HepG2 (cell line): ENCODE measurements at regions not wholly inside any gene's neighbourhood (a gene's known extent, or its start where the extent isn't known, plus 50 kb on each side); places are given as distances from the start of the nearest gene placed in this dataset.

Experiments
- MTA3 ChIP-seq: sonication (generic); formaldehyde crosslinking; IDR thresholded peaks from 2 replicates; pipeline ENCODE4 v1.4.0; 2020; ENCODE audit warnings: missing genetic modification reagents
- PREB ChIP-seq: sonication (generic); formaldehyde crosslinking; IDR thresholded peaks from 2 replicates; pipeline ENCODE4 v1.4.0; 2020; ENCODE audit warnings: missing genetic modification reagents
- SP5 ChIP-seq: IDR thresholded peaks from 2 replicates; pipeline ENCODE4 v1.6.1; 2016; ENCODE audit warnings: low read depth, borderline replicate concordance
- ZNF570 ChIP-seq: sonication (generic); formaldehyde crosslinking; IDR thresholded peaks from 2 replicates; pipeline ENCODE4 v1.4.0; 2020; ENCODE audit warnings: mild to moderate bottlenecking, missing genetic modification reagents, borderline replicate concordance
- ZNF777 ChIP-seq: sonication (generic); formaldehyde crosslinking; IDR thresholded peaks from 2 replicates; pipeline ENCODE4 v1.4.0; 2020; ENCODE audit warnings: missing genetic modification reagents
- TF ChIP-seq, protein P1 (sequence below): sonication (generic); formaldehyde crosslinking; IDR thresholded peaks from 2 replicates; pipeline ENCODE4 v1.4.0; 2020; ENCODE audit warnings: mild to moderate bottlenecking, missing genetic modification reagents
- TF ChIP-seq, protein P2 (sequence below): sonication (generic); formaldehyde crosslinking; IDR thresholded peaks from 2 replicates; pipeline ENCODE4 v1.5.1; 2020; ENCODE audit warnings: mild to moderate bottlenecking, moderate library complexity, missing genetic modification reagents
- TF ChIP-seq, protein P3 (sequence below): sonication (generic); formaldehyde crosslinking; IDR thresholded peaks from 2 replicates; pipeline ENCODE4 v1.5.0; 2020; ENCODE audit warnings: mild to moderate bottlenecking, missing genetic modification reagents, borderline replicate concordance

GRCh38 chr5:2451100-2451499 is 300.4 kb downstream of the IRX2 start (continued):
- TF ChIP-seq, protein P1, sequence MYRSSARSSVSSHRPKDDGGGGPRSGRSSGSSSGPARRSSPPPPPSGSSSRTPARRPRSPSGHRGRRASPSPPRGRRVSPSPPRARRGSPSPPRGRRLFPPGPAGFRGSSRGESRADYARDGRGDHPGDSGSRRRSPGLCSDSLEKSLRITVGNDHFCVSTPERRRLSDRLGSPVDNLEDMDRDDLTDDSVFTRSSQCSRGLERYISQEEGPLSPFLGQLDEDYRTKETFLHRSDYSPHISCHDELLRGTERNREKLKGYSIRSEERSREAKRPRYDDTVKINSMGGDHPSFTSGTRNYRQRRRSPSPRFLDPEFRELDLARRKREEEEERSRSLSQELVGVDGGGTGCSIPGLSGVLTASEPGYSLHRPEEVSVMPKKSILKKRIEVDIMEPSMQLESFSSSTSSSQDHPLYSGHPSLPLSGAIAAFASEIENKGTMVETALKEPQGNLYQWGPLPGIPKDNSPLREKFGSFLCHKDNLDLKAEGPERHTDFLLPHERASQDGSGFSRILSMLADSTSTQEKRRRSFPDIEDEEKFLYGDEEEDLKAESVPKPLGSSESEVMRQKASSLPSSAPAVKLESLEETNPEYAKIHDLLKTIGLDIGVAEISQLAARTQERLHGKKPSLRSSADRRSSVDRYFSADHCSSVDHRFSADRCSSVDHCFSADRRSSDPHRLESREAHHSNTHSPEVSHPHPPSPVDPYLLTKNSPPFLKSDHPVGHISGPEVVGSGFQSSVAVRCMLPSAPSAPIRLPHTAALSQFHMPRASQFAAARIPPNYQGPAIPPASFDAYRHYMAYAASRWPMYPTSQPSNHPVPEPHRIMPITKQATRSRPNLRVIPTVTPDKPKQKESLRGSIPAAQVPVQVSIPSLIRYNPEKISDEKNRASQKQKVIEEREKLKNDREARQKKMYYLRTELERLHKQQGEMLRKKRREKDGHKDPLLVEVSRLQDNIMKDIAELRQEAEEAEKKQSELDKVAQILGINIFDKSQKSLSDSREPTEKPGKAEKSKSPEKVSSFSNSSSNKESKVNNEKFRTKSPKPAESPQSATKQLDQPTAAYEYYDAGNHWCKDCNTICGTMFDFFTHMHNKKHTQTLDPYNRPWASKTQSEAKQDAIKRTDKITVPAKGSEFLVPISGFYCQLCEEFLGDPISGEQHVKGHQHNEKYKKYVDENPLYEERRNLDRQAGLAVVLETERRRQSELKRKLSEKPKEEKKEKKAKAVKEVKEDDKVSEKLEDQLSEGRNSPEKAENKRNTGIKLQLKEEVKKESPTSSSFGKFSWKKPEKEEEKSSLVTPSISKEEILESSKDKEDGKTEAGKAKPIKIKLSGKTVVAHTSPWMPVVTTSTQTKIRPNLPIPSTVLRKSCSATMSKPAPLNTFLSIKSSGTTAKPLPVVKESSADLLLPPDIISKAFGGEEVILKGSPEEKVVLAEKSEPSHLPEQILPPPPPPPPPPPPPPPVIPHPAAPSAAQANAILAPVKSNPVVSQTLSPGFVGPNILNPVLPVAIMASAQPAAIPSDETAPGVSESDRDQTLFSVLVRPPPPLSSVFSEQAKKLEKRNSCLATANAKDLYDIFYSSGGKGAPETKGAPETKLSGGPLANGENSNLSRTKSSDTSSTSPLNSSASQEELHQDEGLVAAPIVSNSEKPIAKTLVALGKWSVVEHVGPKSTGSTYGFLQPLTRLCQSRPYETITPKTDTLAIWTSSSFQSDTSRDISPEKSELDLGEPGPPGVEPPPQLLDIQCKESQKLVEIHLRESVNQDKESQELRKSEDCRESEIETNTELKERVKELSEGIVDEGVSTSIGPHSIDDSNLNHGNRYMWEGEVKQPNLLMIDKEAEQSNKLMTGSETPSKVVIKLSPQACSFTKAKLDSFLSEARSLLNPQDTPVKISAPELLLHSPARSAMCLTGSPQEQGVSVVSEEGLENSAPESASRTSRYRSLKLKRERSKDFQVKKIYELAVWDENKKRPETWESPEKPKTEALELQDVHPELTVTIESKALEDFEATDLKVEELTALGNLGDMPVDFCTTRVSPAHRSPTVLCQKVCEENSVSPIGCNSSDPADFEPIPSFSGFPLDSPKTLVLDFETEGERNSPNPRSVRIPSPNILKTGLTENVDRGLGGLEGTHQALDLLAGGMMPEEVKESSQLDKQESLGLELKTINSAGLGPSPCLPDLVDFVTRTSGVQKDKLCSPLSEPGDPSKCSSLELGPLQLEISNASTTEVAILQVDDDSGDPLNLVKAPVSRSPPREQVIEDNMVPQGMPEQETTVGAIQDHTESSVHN (CRISPR knock-in tag) = no peak
- TF ChIP-seq MTA3 = no peak
- TF ChIP-seq ZNF777 = no peak
- TF ChIP-seq SP5 (CRISPR knock-in tag) = no peak
- TF ChIP-seq, protein P2, sequence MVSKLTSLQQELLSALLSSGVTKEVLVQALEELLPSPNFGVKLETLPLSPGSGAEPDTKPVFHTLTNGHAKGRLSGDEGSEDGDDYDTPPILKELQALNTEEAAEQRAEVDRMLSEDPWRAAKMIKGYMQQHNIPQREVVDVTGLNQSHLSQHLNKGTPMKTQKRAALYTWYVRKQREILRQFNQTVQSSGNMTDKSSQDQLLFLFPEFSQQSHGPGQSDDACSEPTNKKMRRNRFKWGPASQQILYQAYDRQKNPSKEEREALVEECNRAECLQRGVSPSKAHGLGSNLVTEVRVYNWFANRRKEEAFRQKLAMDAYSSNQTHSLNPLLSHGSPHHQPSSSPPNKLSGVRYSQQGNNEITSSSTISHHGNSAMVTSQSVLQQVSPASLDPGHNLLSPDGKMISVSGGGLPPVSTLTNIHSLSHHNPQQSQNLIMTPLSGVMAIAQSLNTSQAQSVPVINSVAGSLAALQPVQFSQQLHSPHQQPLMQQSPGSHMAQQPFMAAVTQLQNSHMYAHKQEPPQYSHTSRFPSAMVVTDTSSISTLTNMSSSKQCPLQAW = no peak
- TF ChIP-seq, protein P3, sequence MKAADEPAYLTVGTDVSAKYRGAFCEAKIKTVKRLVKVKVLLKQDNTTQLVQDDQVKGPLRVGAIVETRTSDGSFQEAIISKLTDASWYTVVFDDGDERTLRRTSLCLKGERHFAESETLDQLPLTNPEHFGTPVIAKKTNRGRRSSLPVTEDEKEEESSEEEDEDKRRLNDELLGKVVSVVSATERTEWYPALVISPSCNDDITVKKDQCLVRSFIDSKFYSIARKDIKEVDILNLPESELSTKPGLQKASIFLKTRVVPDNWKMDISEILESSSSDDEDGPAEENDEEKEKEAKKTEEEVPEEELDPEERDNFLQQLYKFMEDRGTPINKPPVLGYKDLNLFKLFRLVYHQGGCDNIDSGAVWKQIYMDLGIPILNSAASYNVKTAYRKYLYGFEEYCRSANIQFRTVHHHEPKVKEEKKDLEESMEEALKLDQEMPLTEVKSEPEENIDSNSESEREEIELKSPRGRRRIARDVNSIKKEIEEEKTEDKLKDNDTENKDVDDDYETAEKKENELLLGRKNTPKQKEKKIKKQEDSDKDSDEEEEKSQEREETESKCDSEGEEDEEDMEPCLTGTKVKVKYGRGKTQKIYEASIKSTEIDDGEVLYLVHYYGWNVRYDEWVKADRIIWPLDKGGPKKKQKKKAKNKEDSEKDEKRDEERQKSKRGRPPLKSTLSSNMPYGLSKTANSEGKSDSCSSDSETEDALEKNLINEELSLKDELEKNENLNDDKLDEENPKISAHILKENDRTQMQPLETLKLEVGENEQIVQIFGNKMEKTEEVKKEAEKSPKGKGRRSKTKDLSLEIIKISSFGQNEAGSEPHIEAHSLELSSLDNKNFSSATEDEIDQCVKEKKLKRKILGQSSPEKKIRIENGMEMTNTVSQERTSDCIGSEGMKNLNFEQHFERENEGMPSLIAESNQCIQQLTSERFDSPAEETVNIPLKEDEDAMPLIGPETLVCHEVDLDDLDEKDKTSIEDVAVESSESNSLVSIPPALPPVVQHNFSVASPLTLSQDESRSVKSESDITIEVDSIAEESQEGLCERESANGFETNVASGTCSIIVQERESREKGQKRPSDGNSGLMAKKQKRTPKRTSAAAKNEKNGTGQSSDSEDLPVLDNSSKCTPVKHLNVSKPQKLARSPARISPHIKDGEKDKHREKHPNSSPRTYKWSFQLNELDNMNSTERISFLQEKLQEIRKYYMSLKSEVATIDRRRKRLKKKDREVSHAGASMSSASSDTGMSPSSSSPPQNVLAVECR (CRISPR knock-in tag) = no peak
- no peak for TF ChIP-seq PREB (CRISPR knock-in tag)
- no peak for TF ChIP-seq ZNF570
